ENCODE measurements at regions not wholly inside any gene's neighbourhood (a gene's known extent, or its start where the extent isn't known, plus 50 kb on each side); places are given as distances from the start of the nearest gene placed in this dataset.

DNA sequence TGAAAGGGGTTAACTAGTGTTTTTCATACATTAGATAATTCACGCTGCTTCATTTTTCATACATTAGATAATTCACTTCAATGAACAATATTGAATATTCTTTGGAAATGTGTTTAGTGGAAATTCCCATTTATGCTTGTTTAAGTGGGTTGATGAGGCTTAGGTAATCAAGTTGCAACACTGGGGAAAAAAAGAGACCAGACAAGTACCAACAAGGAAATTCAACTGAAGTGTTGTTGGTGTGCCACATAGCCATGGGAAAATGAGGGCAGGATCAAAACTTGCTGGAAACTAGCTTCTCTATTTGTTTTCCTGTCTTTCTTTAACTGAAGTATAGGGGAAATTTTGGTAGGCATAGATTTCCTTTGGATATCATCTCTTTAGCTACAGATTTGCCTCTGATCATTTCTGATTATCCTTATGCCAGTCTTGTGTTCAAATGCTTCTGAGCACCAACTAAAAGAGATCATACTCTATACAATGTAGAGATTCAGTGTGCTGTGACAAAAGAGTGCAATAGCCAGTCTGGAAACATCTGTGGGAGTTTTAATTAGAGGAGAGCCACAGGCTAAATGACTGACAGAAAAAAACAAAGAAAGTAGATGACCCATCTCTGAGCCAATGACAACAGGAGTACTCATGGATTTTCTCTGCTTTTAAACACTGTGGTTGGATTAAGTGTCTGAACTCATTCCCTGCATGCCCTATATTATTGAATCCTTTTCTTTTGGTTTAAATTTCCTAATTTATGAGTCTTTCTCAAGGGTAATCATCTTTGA, 67.6 kb upstream of the CTSC start:
- no peak for DNase-seq

DNA sequence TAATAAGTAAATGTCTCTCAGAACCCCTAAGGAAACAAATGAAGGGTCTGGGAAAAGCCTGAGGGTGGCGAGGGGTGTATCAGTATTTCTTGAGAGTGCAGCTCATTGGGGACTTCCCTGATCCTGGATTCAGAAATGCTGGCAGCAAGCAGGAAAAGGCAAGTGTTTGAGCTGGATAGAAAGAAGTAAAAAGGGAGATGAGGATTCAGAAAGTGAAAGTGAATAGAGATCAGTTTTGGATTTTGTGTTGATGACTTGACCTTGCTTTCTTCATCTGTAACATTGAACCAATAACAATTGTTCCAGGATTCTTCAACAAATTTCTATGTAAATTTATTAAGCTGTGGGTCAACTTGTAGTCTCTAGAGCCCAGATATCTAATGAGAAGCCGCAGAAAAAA, 66.9 kb upstream of the CTSC start:
- no peak for DNase-seq

GRCh38 chr11:88402784-88403183, 65.2 kb upstream of the CTSC start:
- DNase-seq, result no peak

DNA sequence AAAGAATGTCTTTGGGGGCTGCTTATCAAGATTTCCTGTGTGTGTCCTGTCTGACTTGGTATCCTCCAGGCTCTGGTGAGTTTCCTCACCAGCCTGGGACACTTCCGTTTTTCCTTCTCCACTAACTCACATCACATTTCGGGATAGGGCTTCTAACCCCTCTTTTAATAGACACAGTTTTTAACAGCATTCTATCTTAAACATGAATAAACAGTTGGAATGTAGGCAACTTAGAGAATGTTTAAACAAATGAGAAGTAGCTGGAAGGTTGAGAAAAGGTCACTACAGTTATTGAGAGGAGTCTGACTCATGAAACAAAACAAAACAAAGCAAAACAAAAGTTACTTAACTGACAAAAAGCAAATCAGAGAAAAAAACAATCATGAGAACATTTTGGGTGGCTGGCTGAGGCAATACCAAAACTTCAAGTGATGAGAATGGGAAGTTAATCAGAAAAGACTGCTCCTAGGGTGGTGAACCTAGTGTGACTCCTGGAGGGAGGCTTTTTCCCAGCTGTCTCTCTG, 64.7 kb upstream of the CTSC start:
- DNase-seq, result no peak

DNA sequence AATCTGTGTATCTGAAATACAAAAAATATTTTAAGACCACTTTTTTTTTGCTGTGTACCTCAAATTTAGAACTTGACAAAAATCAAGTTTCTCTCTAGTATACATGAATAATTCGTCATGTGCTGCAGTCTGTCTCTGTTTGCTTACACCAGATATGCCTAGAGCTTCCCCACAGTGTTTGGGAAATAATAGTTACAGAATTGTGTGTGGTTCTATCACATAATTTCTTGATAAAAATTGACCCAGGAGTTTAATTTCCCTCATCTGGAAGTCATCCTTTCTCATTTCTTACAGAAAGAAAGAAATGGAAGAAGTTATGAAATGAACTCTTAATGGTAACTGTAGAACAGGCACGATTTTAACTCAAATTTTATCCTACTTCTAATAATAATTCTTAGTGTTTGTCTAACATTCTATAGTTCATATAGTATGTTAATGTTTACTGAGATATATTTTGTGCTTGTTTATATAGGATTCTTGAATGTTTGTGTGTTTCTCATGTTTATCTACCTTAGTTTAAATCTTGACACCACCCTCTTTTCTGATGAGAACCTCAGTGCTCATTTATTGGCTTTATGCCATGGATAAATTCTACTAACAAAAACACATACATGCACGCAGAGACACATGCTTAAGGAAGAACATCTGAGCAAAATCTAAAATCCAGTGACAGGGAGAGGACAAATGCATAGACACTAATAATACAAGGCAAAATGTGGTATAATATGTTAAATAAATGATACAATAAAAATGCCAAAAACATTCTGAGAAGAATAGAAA, 61.4 kb upstream of the CTSC start:
- no peak for DNase-seq

DNA sequence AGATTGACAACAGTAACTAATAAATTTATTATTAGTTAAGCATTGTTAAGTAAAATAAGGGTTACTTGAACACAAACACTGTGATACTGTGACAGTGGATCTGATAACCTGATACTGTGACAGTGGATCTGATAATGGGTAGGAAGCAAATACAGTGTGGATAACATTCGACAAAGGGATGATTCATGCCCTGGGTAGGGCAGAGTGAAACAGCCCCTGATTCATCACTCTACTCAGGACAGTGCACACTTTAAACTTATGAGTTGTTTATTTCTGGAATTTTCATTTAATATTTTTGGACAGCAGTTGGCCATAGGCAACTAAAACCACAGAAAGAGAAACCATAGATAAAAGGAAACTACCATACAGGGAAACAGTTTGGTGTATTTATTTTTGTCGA, 60.8 kb upstream of the CTSC start:
- no peak for DNase-seq

- DNase-seq, result no peak
Measured at GRCh38 chr11:88390254-88390653, 52.7 kb upstream of the CTSC start.

GRCh38 chr11:88387957-88388356, 50.4 kb upstream of the CTSC start:
- no peak for DNase-seq
